Pancreas (tissue), 10 donors: ENCODE measurements at regions not wholly inside any gene's neighbourhood (a gene's known extent, or its start where the extent isn't known, plus 50 kb on each side); places are given as distances from the start of the nearest gene placed in this dataset.

Experiments used
- ATAC-seq, 4 donors: fragments of 200-7000 bp; cut with Tn5 transposase; one replicate each; pipeline versions ENCODE4 v1.8.0 to v1.9.1; 2020; ENCODE audit warnings: mild to moderate bottlenecking in 4 of 4, moderate library complexity in 4 of 4
- DNase-seq, 6 donors: peaks; one replicate each; pipeline ENCODE4 v3.0.0-alpha.2; 2020
- FAIRE-seq: peaks from 2 replicates; lab custom pipeline; 2012; peaks lifted over from hg19 to GRCh38; lab: Jason Lieb, UNC
- H3K27ac ChIP-seq, 4 donors: fragments of 200-600 bp; sonication (generic); 1 replicate in 3 of 4; 2 replicates in 1 of 4; pipeline versions ENCODE4 v1.5.0 to v1.8.0; 2020
- H3K27me3 ChIP-seq, 4 donors: fragments of 200-600 bp; one replicate each; pipeline ENCODE4 v1.8.0; 2021
- H3K36me3 ChIP-seq, 3 donors: fragments of 200-600 bp; sonication (generic) in 1 of 3; one replicate each; pipeline versions ENCODE4 v1.5.0 to v1.8.0; 2020 to 2021
- H3K4me1 ChIP-seq, 3 donors: fragments of 200-600 bp; one replicate each; pipeline ENCODE4 v1.8.0; 2021
- H3K4me3 ChIP-seq, 4 donors: fragments of 200-600 bp; sonication (generic) in 2 of 4; one replicate each; pipeline versions ENCODE4 v1.5.0 to v1.8.0; 2020 to 2021
- H3K9me3 ChIP-seq, 4 donors: fragments of 200-600 bp; one replicate each; pipeline ENCODE4 v1.8.0; 2021
- WGBS, 2 donors: extraction: QIAGEN DNeasy Blood & Tissue Kit; methylation state at CpG; one replicate each; pipeline ENCODE4 v1.1.7; 2013; 5-methylcytosine and 5-hydroxymethylcytosine counted together
- intact Hi-C, 3 donors: fragments of 100-400 bp; cut with DNase I; formaldehyde crosslinking; loops; one replicate each; pipeline versions ENCODE4 v1.11.1 to v1.14.2; 2022
- TF ChIP-seq, protein P1 (sequence below), 4 donors: fragments of 200-600 bp; sonication (generic) in 3 of 4; IDR thresholded peaks; one replicate each; pipeline versions ENCODE4 v1.5.0 to v1.8.0; 2021; ENCODE audit warnings: antibody characterized with exemption in 4 of 4
- donor health status: healthy with polysubstance abuse.
- donor health status: DM: no; HTN: no; CAD: no; lungs with moderate emphysema.
- donor health status: DM: no; HTN: no; CAD: no.
- donor health status: control.
- donor health status: control.
- donor health status: Bipolar disorder and iron deficiency.
- donor health status: DM: yes; HTN: yes; CAD: no.
- donor health status: DM: no; HTN: no; CAD: no.
- donor health status: DM: no; HTN: no; CAD: no.
- donor health status: DM: yes; HTN: yes; CAD: no.

DNA sequence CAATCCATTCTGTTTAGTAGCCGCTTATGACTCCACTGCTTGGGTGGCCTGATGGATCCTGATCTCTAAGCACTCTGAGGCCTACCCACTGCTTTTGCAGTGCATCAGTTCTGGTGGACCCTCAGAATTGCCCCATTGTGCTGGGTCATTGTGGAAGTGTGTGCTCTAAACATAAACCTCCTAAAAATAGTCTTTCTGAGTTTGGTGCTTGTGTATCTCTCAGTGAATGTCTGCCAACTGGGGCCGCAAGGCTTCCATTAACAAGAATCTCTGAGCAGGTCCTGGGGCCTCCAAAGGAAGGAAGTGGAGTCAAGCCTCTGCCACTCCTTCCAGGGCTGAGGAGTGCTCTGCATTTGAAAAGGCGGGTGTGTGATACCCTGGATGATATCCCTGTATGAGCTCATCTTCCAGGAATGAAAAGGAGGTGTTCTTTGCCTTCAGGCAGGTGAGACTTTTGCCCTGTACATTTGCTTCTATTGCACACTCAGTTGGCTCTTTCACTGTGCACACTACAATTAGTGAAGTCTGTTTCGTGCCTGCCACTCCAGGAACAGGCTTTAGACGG lies 80.0 kb upstream of the CACNA2D3 start:
- TF ChIP-seq, protein P1, sequence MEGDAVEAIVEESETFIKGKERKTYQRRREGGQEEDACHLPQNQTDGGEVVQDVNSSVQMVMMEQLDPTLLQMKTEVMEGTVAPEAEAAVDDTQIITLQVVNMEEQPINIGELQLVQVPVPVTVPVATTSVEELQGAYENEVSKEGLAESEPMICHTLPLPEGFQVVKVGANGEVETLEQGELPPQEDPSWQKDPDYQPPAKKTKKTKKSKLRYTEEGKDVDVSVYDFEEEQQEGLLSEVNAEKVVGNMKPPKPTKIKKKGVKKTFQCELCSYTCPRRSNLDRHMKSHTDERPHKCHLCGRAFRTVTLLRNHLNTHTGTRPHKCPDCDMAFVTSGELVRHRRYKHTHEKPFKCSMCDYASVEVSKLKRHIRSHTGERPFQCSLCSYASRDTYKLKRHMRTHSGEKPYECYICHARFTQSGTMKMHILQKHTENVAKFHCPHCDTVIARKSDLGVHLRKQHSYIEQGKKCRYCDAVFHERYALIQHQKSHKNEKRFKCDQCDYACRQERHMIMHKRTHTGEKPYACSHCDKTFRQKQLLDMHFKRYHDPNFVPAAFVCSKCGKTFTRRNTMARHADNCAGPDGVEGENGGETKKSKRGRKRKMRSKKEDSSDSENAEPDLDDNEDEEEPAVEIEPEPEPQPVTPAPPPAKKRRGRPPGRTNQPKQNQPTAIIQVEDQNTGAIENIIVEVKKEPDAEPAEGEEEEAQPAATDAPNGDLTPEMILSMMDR (IDR thresholded peaks at IDR 0.05) = no peak
- H3K27ac ChIP-seq = no peak overlapping the region
- intact Hi-C loops = no loop called here
- no peaks in the 10 kb centered on the region for H3K9me3 ChIP-seq
- H3K4me1 ChIP-seq = peaks cover 0 to 21% (median 18%) of the 10 kb centered on the region in 3 donors
- FAIRE-seq (no peak), ATAC-seq (no peak), DNase-seq (no peak)
- no peak overlapping the region for H3K4me3 ChIP-seq
- no peaks in the 10 kb centered on the region for H3K36me3 ChIP-seq
- H3K27me3 ChIP-seq = no peaks in the 10 kb centered on the region
- WGBS, 2 donors = 88 to 89% methylated on average over 5 of the region's 5 CpGs

DNA sequence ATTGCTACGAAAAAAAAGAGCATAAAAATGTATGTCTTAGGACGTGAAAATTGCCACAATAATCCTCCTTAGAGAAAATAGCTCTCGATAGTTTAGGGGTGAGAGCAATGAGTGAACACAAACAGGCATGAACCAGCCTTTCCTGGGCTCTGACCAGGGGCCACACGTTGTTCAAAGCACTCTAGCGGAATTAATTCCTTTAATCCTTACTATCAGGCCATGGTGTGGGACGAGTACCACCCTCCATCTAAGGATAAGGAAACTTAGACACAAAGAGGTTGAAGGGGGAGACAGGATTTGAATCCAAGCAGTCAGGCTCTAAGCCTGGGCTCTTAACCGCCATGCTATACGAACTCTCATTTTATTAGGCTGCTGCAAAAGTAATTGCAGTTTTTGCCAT lies 81.9 kb upstream of the CACNA2D3 start:
- H3K4me3 ChIP-seq = no peak overlapping the region
- DNase-seq (no peak), FAIRE-seq (no peak), ATAC-seq (no peak)
- H3K36me3 ChIP-seq = no peaks in the 10 kb centered on the region
- peaks cover 0 to 7% (median 7%) of the 10 kb centered on the region in 3 donors for H3K4me1 ChIP-seq
- H3K9me3 ChIP-seq = no peaks in the 10 kb centered on the region
- no peak overlapping the region for H3K27ac ChIP-seq
- H3K27me3 ChIP-seq = no peaks in the 10 kb centered on the region
- WGBS, 2 donors = 75 to 88% methylated on average over 8 of the region's 8 CpGs
- TF ChIP-seq, protein P1 (IDR thresholded peaks at IDR 0.05) = no peak
- intact Hi-C loops = no loop called here

DNA sequence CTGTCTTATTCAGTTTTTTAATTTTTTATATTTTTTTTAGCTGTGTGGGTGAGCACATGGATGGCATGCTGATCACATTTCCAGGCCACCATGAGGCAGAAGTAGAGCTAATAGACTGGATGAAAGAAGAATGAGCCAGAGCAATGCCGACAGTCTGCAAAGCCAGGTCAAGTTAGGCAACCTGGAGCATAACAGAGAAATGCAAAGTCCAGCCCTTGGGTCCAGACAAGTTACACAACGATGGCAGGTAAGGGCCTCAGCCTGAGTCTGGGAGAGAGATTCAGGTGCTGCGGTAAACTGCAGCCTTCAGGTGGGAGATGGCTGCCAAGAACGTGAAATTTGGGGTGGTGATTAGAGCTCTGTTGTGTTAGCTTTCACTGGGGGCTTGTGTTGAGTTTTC lies 84.0 kb upstream of the CACNA2D3 start:
- Histone ChIP-seq H3K9me3 (no peaks in the 10 kb centered on the region), H3K4me1 (no peaks in the 10 kb centered on the region), H3K4me3 (no peak overlapping the region), H3K27me3 (no peaks in the 10 kb centered on the region), H3K36me3 (no peaks in the 10 kb centered on the region), H3K27ac (no peak overlapping the region)
- FAIRE-seq (no peak), DNase-seq (no peak), ATAC-seq (no peak)
- intact Hi-C loops = no loop called here
- 78 to 85% methylated on average over 4 of the region's 4 CpGs for whole genome bisulfite sequencing, 2 donors
- TF ChIP-seq, protein P1 (IDR thresholded peaks at IDR 0.05) = no peak

DNA sequence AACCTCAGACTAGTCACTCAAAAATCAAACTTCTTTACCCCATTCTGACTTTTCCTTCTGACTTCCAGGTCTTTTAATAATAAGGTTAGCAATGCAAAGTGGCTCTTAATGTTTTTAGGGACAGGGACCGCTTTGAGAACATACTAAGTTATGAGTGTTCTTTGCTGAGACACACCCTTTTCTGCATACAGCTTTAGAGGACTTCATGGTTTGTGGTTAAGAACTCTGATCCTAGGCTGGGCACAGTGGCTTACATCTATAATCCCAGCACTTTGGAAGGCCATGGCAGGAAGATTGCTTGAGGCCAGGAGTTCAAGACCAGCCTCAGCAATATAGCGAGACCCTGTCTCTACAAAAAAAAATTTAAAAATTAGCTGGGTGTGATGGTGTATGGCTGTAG lies 85.8 kb upstream of the CACNA2D3 start:
- Histone ChIP-seq H3K27ac (no peak overlapping the region), H3K27me3 (no peaks in the 10 kb centered on the region), H3K36me3 (no peaks in the 10 kb centered on the region), H3K9me3 (no peaks in the 10 kb centered on the region), H3K4me1 (no peaks in the 10 kb centered on the region), H3K4me3 (no peak overlapping the region)
- ATAC-seq (no peak), FAIRE-seq (no peak), DNase-seq (no peak)
- intact Hi-C loops = no loop called here
- TF ChIP-seq, protein P1 (IDR thresholded peaks at IDR 0.05) = no peak
- 96 to 98% methylated on average over 2 of the region's 2 CpGs for WGBS, 2 donors

DNA sequence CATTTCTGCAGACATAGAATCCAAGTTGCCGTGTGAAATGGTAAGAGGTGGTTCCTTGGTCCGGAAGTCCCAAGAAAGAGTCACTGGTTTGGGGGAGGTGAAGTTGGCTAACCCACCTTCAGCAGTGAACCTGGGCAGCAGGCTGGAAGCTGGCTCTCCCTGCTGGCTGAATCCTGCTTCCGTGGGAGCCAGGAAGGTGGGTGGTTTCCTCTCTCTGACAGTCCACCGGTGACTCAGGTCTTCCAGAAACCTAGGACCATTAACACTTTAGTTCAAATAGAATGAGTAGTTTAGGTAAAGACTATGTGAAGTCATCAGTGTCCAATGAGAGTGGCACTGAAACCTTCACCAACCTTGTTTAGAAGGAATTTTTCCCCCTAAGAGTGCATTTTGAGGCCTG lies 87.4 kb upstream of the CACNA2D3 start:
- Histone ChIP-seq H3K27me3 (no peaks in the 10 kb centered on the region), H3K4me1 (no peaks in the 10 kb centered on the region), H3K9me3 (no peaks in the 10 kb centered on the region), H3K27ac (no peak overlapping the region), H3K4me3 (no peak overlapping the region), H3K36me3 (no peaks in the 10 kb centered on the region)
- no peak for FAIRE-seq
- WGBS, 2 donors = 79 to 86% methylated on average over 4 of the region's 4 CpGs
- ATAC-seq = no peak
- DNase-seq = no peak
- intact Hi-C loops = no loop called here
- TF ChIP-seq, protein P1 (IDR thresholded peaks at IDR 0.05) = no peak
